ENCODE measurements at regions not wholly inside any gene's neighbourhood (a gene's known extent, or its start where the extent isn't known, plus 50 kb on each side); places are given as distances from the start of the nearest gene placed in this dataset.

- no peak for DNase-seq (ENCODE audit: low spot score)
- intact Hi-C loops (cut with DNase I) = no loop called here
Measured at GRCh38 chr2:150007815-150008430, 420.3 kb upstream of the MMADHC start.

GRCh38 chr2:150006591-150006990 is 419.0 kb upstream of the MMADHC start:
- DNase-seq (ENCODE audit: low spot score) = no peak
- intact Hi-C loops (cut with DNase I) = no loop called here

DNA sequence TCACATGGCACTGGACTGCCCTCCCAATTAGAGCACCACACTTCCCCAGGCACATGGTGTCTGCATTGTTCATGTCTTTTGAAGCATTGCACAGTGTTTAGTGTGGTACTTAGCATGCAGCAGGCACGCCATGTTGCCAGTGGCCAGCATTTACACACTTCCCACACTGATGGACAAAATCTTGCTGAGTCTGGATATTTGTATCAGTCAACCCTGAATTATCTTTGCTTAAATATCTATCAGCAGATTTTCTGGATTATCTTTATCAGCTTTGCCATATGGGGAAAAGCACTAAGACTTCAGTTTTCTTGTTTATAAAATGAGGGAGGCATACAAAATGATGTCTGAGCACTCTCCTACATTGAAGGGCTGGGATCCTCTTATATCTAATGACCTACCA is 416.0 kb upstream of the MMADHC start:
- intact Hi-C loops (cut with DNase I) = no loop called here
- no peak for DNase-seq (ENCODE audit: low spot score)

DNA sequence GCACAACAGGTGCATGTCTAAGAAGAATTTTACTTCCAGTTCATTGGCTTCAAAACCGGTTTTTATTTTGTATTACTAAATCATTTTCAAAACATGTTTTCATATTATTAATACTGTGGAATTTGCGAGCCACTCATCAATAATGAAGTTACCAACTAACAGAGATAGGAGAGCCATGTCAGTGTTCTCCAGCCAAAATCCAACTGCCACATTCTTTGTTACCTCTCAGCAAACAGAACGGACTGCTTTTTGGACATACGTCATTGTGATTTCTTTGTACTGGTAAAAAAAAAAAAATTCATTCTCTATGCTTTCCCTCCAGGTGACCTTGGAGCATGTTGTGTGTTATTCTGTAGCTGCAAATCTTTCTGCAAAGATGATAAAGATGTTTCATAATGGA is 414.2 kb upstream of the MMADHC start:
- intact Hi-C loops (cut with DNase I) = no loop called here
- DNase-seq (ENCODE audit: low spot score) = no peak

DNA sequence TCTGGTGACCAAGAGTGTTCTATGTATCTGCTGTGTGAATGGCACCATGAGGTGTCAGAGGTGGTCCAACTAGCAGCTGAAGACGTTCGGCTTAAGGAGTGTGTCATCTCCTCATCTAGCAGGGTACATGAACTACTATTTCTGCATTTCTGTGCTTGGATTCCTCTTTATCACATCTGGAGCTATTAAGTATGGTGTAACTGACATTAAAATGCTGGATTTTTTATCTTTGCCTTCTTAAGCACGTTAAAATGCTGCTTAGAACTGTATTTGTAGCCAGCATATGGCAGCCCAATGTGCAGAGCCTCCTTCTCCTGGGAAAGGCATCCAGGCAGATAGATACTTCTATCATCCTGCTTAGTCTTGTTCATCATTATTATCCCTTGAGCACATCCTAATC is 409.3 kb upstream of the MMADHC start:
- no peak for DNase-seq (ENCODE audit: low spot score)
- intact Hi-C loops (cut with DNase I) = no loop called here

DNA sequence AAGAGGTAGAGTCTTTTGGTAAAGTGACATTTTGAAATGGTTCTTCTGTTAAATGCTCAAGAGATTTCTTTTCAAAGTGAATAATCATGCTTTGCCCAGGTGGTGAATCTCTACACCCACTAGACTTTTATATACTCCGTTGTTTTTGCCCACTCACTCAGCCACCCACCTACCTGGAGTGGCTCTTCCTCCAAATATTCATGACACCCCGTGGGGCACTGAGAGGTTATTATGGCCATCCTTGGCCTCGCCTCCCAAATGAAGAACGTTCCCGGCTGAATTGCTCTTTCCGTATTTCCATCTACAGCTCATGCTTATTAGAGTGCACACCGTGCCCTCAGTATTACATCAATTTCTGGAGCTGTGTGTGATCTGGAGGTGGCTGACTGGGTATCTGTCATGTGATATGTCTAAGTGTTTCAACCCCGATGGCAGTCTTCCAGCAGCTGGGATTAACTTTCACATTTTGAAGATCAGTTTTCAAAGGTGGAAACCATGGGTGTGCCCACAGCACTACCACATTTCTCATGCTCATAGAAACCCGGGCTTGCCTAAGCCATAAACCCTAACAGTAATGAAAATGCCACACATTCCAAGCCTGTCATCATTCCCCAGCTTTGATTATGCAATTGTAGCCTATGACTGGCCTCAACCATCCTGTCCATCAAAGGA is 406.6 kb upstream of the MMADHC start:
- intact Hi-C loops (cut with DNase I) = no loop called here
- DNase-seq (ENCODE audit: low spot score) = no peak

- DNase-seq (ENCODE audit: low spot score) = no peak
- intact Hi-C loops (cut with DNase I) = no loop called here
Measured at GRCh38 chr2:149993316-149993715, 405.7 kb upstream of the MMADHC start.

DNA sequence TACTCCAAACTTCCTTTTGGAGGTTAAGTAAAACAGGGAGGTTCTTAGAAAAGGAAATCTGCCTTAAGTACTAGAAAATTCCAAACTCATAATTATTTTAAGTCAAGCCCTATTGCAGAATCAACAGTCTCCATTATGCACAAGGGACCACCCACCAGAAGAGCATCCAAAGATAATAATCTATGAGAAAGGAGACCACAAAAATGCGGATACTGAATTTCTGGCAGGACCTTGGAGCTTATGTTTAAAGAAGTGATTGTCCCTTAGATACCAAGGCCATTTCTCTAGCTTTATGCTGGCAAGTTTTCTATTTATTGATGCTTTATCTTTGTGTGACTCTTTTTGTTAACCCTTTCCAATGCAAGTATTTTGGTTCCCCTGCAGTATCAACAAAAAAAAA is 404.0 kb upstream of the MMADHC start:
- no peak for DNase-seq (ENCODE audit: low spot score)
- intact Hi-C loops (cut with DNase I) = no loop called here

GRCh38 chr2:149990965-149991364 is 403.4 kb upstream of the MMADHC start:
- intact Hi-C loops (cut with DNase I) = no loop called here
- DNase-seq (ENCODE audit: low spot score) = no peak

GRCh38 chr2:149989447-149990063 is 402.0 kb upstream of the MMADHC start:
- intact Hi-C loops (cut with DNase I) = no loop called here
- no peak for DNase-seq (ENCODE audit: low spot score)

DNA sequence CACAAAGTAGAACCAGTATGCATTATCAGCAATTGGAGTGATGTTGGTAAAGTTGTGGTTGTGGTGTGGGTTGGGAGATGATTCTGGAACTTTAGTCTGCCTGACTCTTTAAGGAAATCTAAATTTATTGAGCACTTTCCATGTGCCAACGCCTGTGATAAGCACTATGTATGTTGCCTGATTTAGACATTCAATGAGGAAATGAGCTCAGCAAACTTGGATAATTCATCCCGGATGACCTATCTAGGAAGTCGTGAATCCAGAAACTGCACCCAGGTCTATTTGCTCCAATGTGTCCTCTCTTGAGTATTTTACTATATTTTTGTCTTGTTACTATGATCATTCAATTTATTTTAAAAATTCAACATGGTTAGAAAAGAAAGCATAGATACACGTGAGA is 400.8 kb upstream of the MMADHC start:
- intact Hi-C loops (cut with DNase I) = no loop called here

DNA sequence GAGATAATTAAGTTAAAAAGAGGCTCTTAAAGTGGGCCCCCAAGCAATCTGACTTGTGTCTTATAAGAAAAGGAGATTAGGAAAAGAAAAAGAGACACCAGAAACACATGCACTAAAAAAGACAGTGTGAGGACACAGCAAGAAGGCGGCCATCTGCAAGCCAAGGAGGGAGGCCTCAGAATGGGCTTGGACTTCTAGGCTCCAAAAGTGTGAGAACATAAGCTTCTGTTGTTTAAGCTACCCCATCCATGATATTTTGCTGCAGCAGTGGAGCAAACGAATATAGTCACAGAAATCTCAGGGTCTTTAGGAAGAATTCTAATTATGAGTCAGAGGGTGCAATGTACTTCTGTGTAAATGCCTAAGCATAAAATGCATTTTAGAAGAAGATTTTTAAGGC is 399.3 kb upstream of the MMADHC start:
- no peak for DNase-seq (ENCODE audit: low spot score)
- intact Hi-C loops (cut with DNase I) = no loop called here

More for the DNA sequence above, 400.8 kb upstream of the MMADHC start:
- no peak for DNase-seq (ENCODE audit: low spot score)

DNA sequence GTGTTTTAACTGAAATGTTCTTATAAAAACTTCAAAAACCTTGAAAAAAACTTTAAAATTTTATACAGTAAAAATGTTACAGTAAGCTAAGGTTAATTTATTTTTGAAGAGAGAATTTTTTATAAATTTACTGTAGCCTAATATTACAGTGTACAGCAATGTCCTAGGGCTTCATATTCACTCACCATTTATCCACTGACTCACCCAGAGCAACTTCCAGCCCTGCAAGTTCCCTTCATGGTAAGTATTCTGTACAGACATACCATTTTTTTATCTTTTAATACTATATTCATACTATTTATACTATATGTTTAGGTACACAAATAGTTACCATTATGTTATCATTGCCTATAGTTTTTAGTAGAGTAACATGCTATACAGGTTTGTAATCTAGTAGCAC is 396.7 kb upstream of the MMADHC start:
- DNase-seq (ENCODE audit: low spot score) = no peak
- intact Hi-C loops (cut with DNase I) = no loop called here

DNA sequence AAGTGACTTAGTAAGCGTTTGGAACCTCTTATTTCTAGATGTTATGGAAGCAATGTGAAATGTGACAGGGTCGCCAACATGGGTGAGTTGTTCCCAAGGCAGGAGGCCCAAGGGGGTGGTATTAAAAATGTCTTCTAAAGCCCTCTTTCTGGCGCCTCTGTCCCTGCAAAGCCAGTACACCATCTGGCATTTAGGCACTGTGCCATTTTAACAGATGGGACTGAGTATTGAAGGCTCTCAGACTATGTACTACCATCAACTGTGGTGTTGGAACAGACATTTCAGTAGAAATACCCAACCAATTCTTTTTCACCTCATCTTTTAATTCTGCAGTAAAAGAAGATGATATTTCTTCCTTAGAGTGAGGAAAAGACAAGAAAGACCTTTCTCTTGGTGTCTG is 384.5 kb upstream of the MMADHC start:
- no peak for DNase-seq (ENCODE audit: low spot score)
- intact Hi-C loops (cut with DNase I) = no loop called here

GRCh38 chr2:149954981-149955600 is 367.5 kb upstream of the MMADHC start:
- intact Hi-C loops (cut with DNase I) = no loop called here

DNA sequence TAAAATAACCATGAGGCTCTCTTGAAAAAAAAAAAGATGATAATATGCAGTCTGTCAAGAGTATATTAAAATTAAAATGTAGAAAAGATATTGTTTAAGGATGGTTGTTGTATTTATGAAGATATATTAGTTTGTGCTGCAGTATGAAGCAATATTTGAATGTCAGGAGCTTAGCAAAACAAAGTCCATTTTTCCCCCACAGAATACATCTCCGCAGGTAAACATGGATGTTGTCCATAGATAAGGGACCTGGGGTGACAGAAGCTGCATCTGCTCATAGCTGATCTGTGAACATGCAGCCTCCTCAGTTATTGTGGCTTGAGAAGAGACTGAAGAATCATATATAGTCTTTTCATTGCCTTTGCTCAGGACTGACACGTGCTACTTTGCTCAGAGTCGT is 366.1 kb upstream of the MMADHC start:
- DNase-seq (ENCODE audit: low spot score) = no peak
- intact Hi-C loops (cut with DNase I) = no loop called here

More at GRCh38 chr2:149954981-149955600, 367.5 kb upstream of the MMADHC start:
- no peak for DNase-seq (ENCODE audit: low spot score)

DNA sequence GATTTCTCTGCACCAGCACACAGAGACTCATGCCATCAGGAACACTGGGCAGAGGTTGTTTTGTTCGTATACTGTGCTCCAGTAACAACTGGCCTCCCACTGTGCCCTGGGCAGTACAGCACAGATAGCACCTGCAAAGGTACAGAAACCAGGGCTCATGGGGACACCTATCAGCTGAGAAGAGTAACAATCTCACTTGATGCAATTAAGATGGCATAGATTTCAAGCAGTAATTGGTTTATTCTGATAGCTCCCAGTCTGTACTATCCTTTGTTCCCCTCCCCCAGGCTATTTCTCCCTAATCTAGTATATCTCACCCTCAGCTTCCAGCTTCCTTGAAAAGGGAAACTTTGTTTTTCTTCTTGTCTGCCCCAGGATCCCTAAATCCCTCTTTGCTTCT is 343.9 kb upstream of the MMADHC start:
- intact Hi-C loops (cut with DNase I) = no loop called here
- DNase-seq (ENCODE audit: low spot score) = no peak

GRCh38 chr2:149928011-149928410 is 340.4 kb upstream of the MMADHC start:
- no peak for DNase-seq (ENCODE audit: low spot score)
- intact Hi-C loops (cut with DNase I) = no loop called here

DNA sequence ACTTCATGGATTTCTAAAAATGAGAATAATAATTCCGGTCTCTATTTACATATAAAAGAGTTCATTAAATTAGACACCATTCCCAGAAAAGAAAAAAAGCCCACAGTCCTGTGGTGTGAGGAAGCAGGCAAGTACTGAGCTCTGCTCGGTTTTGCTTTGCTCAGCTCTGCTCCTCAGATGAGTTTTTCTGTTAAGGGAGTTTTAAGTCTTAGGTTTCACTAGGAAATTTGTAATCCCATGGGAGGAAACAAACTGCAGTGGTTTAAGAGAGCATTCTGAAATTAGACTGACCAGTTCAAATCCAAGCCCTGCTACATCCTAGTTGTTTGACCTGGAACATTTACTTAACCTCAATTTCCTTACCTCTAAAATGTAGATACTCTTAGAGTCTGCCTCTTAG is 338.6 kb upstream of the MMADHC start:
- DNase-seq (ENCODE audit: low spot score) = no peak
- intact Hi-C loops (cut with DNase I) = no loop called here

- intact Hi-C loops (cut with DNase I) = no loop called here
- DNase-seq (ENCODE audit: low spot score) = no peak
Measured at GRCh38 chr2:149924549-149925213, 337.1 kb upstream of the MMADHC start.
